ENCODE measurements at regions not wholly inside any gene's neighbourhood (a gene's known extent, or its start where the extent isn't known, plus 50 kb on each side); places are given as distances from the start of the nearest gene placed in this dataset.

DNA sequence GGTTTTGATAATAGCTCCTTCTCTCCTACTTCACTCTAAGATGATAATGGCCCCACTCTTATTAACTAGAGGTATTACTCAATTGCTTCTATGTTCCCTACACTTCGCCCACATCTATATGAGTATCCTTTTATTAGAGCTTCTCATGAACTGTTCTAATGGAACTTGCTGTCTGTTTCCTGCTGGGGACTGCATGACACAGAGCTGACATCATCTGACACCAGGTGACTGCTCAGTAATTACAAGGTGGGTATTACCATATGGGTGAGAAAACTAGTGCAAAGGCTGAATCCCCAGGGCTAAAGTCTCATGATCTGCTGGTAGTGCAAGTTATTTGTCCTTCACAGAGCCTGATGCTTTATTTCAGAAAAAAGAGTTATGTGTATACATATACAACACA lies 146.2 kb upstream of the PLCXD3 start:
- TF ChIP-seq, protein P1, sequence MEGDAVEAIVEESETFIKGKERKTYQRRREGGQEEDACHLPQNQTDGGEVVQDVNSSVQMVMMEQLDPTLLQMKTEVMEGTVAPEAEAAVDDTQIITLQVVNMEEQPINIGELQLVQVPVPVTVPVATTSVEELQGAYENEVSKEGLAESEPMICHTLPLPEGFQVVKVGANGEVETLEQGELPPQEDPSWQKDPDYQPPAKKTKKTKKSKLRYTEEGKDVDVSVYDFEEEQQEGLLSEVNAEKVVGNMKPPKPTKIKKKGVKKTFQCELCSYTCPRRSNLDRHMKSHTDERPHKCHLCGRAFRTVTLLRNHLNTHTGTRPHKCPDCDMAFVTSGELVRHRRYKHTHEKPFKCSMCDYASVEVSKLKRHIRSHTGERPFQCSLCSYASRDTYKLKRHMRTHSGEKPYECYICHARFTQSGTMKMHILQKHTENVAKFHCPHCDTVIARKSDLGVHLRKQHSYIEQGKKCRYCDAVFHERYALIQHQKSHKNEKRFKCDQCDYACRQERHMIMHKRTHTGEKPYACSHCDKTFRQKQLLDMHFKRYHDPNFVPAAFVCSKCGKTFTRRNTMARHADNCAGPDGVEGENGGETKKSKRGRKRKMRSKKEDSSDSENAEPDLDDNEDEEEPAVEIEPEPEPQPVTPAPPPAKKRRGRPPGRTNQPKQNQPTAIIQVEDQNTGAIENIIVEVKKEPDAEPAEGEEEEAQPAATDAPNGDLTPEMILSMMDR (IDR thresholded peaks at IDR 0.05): no peak
- no peak for TF ChIP-seq POLR2A (IDR thresholded peaks at IDR 0.05)

Measured in adrenal gland (tissue), 5 donors.